ENCODE measurements at regions not wholly inside any gene's neighbourhood (a gene's known extent, or its start where the extent isn't known, plus 50 kb on each side); places are given as distances from the start of the nearest gene placed in this dataset.
"Not testable (repeated sequence)": the region's sequence is repeated elsewhere in the genome, so short reads cannot be mapped to it uniquely, and the experiment has no call there.

DNA sequence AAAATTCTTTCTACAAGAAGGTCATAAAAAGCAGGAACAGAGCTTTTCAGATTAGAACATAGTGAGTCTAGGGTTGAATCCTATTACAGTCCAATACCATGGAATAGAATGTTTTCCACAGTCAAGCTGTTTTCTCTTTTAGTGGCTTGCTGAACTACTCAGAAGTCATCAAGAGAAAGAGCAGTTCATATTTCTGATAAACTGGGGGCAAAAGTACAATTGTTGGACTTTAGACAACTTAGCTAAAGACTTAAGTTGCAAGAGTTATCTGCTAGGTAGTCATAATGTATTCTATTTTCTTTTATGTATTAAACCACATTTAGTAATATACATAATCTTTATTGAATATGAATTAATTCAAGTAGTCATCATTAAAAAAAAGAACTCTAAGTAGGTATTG is 233.1 kb upstream of the GRIA1 start:
- Histone ChIP-seq H3K27ac (no peak overlapping the region), H3K27me3 (replicated peaks; ENCODE audit: insufficient read depth) (no peaks in the 10 kb centered on the region), H3K9me3 (no peaks in the 10 kb centered on the region), H3K4me3 (no peak overlapping the region), H3K36me3 (no peaks in the 10 kb centered on the region), H3K4me1 (replicated peaks) (no peaks in the 10 kb centered on the region)
- no peak for DNase-seq (ENCODE audit: low spot score)
- intact Hi-C loops (cut with DNase I), result no loop called here
- TF ChIP-seq POLR2A (IDR thresholded peaks at IDR 0.05) (no peak), POLR2AphosphoS5 (IDR thresholded peaks at IDR 0.05) (no peak)
- TF ChIP-seq, protein P1, sequence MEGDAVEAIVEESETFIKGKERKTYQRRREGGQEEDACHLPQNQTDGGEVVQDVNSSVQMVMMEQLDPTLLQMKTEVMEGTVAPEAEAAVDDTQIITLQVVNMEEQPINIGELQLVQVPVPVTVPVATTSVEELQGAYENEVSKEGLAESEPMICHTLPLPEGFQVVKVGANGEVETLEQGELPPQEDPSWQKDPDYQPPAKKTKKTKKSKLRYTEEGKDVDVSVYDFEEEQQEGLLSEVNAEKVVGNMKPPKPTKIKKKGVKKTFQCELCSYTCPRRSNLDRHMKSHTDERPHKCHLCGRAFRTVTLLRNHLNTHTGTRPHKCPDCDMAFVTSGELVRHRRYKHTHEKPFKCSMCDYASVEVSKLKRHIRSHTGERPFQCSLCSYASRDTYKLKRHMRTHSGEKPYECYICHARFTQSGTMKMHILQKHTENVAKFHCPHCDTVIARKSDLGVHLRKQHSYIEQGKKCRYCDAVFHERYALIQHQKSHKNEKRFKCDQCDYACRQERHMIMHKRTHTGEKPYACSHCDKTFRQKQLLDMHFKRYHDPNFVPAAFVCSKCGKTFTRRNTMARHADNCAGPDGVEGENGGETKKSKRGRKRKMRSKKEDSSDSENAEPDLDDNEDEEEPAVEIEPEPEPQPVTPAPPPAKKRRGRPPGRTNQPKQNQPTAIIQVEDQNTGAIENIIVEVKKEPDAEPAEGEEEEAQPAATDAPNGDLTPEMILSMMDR (IDR thresholded peaks at IDR 0.05), result no peak

- no peak overlapping the region for H3K27ac ChIP-seq
- no peaks in the 10 kb centered on the region for H3K27me3 ChIP-seq (replicated peaks; ENCODE audit: insufficient read depth)
- H3K9me3 ChIP-seq, result no peaks in the 10 kb centered on the region
- TF ChIP-seq POLR2AphosphoS5 (IDR thresholded peaks at IDR 0.05) (no peak), POLR2A (IDR thresholded peaks at IDR 0.05) (no peak)
- TF ChIP-seq, protein P1 (IDR thresholded peaks at IDR 0.05), result no peak
- H3K4me1 ChIP-seq (replicated peaks), result no peaks in the 10 kb centered on the region
- no peak overlapping the region for H3K4me3 ChIP-seq
- DNase-seq (ENCODE audit: low spot score), result no peak
- WGBS, result 84% methylated on average over 3 of the region's 3 CpGs
- intact Hi-C loops (cut with DNase I), result no loop called here
- no peaks in the 10 kb centered on the region for H3K36me3 ChIP-seq
These were observed 232.0 kb upstream of the GRIA1 start for GRCh38 chr5:153258469-153258868.

DNA sequence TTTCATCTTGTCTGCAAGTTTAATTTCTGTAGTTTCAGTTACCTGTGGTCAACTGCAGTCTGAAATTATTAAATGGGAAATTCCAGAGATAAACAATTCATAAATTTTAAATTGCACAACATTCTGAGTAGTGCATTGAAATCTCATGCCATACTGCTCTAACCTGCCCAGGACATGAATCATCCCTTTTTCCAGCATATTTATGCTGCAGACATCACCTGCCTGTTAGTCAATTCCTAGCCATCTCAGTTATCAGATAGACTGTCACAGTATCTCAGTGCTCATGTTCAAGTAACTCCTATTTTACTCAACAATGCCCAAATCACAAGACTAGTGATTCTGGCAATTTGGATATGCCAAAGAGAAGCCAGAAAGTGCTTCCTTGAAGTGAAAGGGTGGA is 223.0 kb upstream of the GRIA1 start:
- TF ChIP-seq POLR2A (IDR thresholded peaks at IDR 0.05), result no peak
- TF ChIP-seq POLR2AphosphoS5 (IDR thresholded peaks at IDR 0.05), result no peak
- TF ChIP-seq, protein P1 (IDR thresholded peaks at IDR 0.05), result no peak
- H3K4me1 ChIP-seq (replicated peaks), result no peaks in the 10 kb centered on the region
- no peak for DNase-seq (ENCODE audit: low spot score)
- no peaks in the 10 kb centered on the region for H3K27me3 ChIP-seq (replicated peaks; ENCODE audit: insufficient read depth)
- no peak overlapping the region for H3K4me3 ChIP-seq
- intact Hi-C loops (cut with DNase I), result no loop called here
- no peak overlapping the region for H3K27ac ChIP-seq
- H3K36me3 ChIP-seq, result no peaks in the 10 kb centered on the region
- H3K9me3 ChIP-seq, result no peaks in the 10 kb centered on the region

DNA sequence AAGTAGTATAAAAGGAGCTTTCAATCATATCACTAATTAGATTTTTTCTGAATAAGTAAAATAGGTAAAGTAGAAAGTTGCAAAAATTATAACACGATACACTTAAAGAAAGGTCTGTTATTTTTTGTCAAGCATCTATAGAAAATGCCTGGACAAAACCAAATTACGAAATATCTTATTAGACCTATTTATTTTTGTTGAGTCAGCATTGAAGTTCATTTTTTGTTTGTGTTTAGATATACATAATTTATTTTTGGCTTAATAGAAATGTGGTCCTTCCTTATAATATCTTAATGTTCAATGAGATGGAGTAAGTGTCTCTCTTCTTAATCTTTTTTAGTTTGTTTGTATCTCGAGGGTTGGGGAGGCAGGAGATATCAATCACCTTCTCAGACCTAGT is 214.8 kb upstream of the GRIA1 start:
- Histone ChIP-seq H3K9me3 (no peaks in the 10 kb centered on the region), H3K4me1 (replicated peaks) (no peaks in the 10 kb centered on the region), H3K27me3 (replicated peaks; ENCODE audit: insufficient read depth) (no peaks in the 10 kb centered on the region), H3K4me3 (no peak overlapping the region), H3K27ac (no peak overlapping the region), H3K36me3 (no peaks in the 10 kb centered on the region)
- intact Hi-C loops (cut with DNase I), result no loop called here
- 46% methylated on average over 3 of the region's 3 CpGs for WGBS
- DNase-seq (ENCODE audit: low spot score), result no peak
- TF ChIP-seq POLR2AphosphoS5 (IDR thresholded peaks at IDR 0.05) (no peak), POLR2A (IDR thresholded peaks at IDR 0.05) (no peak)
- TF ChIP-seq, protein P1 (IDR thresholded peaks at IDR 0.05), result no peak

DNA sequence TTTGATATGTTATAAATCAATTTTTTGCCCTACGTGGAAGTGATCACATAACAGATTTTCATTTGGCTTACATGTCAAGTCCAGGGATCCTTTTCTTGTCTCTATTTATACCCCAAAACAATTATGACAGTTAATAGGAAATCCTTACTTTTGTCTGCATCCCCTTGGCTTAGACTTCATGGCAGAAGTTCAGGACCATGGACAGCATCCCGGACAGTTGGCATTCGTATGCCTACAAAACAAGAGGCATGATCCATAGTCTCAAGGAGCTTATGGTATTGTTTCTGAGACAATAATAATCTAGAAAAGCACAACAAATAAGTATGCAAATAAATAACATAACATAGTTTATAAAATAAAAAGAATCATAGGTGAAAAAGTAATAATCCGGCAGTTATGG is 214.3 kb upstream of the GRIA1 start:
- no peaks in the 10 kb centered on the region for H3K36me3 ChIP-seq
- no peak for DNase-seq (ENCODE audit: low spot score)
- H3K27me3 ChIP-seq (replicated peaks; ENCODE audit: insufficient read depth), result no peaks in the 10 kb centered on the region
- TF ChIP-seq POLR2A (IDR thresholded peaks at IDR 0.05) (no peak), POLR2AphosphoS5 (IDR thresholded peaks at IDR 0.05) (no peak)
- TF ChIP-seq, protein P1 (IDR thresholded peaks at IDR 0.05), result no peak
- no peaks in the 10 kb centered on the region for H3K9me3 ChIP-seq
- H3K27ac ChIP-seq, result no peak overlapping the region
- H3K4me3 ChIP-seq, result no peak overlapping the region
- intact Hi-C loops (cut with DNase I), result no loop called here
- no peaks in the 10 kb centered on the region for H3K4me1 ChIP-seq (replicated peaks)
- WGBS, result 38% methylated on average over 4 of the region's 4 CpGs

GRCh38 chr5:153296251-153296844 is 194.1 kb upstream of the GRIA1 start:
- H3K9me3 ChIP-seq; H3K36me3 ChIP-seq; H3K27me3 ChIP-seq (replicated peaks; ENCODE audit: insufficient read depth); H3K4me3 ChIP-seq; H3K27ac ChIP-seq; intact Hi-C loops (cut with DNase I); DNase-seq (ENCODE audit: low spot score); H3K4me1 ChIP-seq (replicated peaks): not testable (repeated sequence)
- WGBS, result no CpG with 5 or more reads among the region's 45 CpGs
